ENCODE measurements at regions not wholly inside any gene's neighbourhood (a gene's known extent, or its start where the extent isn't known, plus 50 kb on each side); places are given as distances from the start of the nearest gene placed in this dataset.

DNA sequence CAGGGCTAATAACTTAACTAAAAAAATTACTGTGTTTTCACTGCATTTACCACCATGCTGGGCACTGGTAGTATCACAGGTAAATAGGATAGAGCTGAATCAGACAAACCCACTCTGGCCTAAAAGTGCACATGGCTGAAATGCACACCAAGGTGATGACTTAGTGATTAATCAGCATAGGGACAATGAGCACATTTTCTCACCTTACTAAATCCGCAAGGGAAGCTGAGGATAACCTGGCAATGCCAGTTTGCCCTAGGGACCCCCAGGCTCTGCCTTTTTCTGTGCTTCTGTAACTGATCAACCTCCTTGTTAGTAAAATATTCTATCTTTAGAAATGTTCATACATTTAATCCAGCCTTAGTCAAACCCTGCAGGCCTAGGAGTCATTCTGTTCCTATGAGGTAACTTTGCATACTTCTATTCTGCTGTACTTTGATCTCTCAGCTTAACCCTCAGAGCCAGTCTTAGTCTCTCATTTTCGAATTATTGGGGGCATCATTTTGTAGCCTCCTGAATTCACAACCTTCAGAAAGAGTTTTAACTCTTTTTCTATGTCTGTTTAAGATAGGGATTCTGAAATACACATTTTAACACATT, 562.9 kb upstream of the KCNMB2 start:
- H3K36me3 ChIP-seq = no peaks in the 10 kb centered on the region
- no peaks in the 10 kb centered on the region for H3K27me3 ChIP-seq
- 80% methylated on average over 1 of the region's 2 CpGs for WGBS (ENCODE audit: insufficient coverage, low coverage, low lambda C conversion rate, missing lambda C conversion rate)
- H3K9me3 ChIP-seq = no peaks in the 10 kb centered on the region
- H3K4me1 ChIP-seq = no peaks in the 10 kb centered on the region
- no peak overlapping the region for H3K4me3 ChIP-seq
- TF ChIP-seq, protein P1, sequence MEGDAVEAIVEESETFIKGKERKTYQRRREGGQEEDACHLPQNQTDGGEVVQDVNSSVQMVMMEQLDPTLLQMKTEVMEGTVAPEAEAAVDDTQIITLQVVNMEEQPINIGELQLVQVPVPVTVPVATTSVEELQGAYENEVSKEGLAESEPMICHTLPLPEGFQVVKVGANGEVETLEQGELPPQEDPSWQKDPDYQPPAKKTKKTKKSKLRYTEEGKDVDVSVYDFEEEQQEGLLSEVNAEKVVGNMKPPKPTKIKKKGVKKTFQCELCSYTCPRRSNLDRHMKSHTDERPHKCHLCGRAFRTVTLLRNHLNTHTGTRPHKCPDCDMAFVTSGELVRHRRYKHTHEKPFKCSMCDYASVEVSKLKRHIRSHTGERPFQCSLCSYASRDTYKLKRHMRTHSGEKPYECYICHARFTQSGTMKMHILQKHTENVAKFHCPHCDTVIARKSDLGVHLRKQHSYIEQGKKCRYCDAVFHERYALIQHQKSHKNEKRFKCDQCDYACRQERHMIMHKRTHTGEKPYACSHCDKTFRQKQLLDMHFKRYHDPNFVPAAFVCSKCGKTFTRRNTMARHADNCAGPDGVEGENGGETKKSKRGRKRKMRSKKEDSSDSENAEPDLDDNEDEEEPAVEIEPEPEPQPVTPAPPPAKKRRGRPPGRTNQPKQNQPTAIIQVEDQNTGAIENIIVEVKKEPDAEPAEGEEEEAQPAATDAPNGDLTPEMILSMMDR (IDR thresholded peaks at IDR 0.05) = no peak
- TF ChIP-seq POLR2A (IDR thresholded peaks at IDR 0.05) = no peak
- intact Hi-C loops (cut with DNase I) = no loop called here
- DNase-seq (no peak), ATAC-seq (no peak)
- H3K27ac ChIP-seq = no peak overlapping the region

DNA sequence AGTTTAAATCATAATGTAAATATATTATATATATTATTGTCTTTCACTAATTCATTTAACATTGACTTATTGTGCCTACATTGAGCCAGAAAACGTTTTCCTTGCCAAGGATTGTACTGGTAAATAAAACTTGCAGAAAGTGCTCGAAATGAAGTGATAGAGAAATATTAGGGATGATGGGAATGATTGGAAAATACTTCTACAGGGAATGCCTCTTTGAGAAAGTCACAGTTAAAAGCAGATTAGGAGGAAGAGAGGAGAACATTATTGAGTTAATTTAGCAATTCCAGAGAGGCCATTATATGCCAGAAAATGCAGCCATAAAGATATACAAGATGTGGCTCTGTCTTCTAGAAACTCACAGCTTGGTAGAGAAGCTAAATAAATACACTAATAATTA, 560.0 kb upstream of the KCNMB2 start:
- H3K9me3 ChIP-seq = no peaks in the 10 kb centered on the region
- intact Hi-C loops (cut with DNase I) = no loop called here
- no peak for DNase-seq
- ATAC-seq = no peak
- H3K27ac ChIP-seq = no peak overlapping the region
- TF ChIP-seq, protein P1 (IDR thresholded peaks at IDR 0.05) = no peak
- TF ChIP-seq POLR2A (IDR thresholded peaks at IDR 0.05) = no peak
- no peak overlapping the region for H3K4me3 ChIP-seq
- H3K36me3 ChIP-seq = no peaks in the 10 kb centered on the region
- H3K4me1 ChIP-seq = no peaks in the 10 kb centered on the region
- 33% methylated on average over 2 of the region's 2 CpGs for WGBS (ENCODE audit: insufficient coverage, low coverage, low lambda C conversion rate, missing lambda C conversion rate)
- H3K27me3 ChIP-seq = no peaks in the 10 kb centered on the region

DNA sequence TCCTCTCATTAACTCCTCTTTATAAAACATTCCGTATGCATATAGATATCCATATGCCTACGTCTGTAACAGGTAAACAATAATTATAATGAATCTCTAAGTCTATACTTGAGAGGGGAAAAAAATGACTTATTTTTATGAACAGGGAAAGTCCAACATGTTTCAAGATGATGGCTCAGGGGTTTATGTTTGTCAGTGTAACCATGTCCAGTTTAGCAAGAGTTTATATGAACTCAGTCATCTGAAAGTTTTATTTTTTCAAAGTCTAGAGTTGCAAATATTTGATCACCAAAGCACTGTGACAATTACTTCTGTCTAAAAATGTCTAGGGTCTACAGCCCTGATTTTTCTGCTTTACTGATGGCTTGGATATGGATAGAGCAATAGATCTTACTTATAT, 559.4 kb upstream of the KCNMB2 start:
- ATAC-seq (no peak), DNase-seq (no peak)
- Histone ChIP-seq H3K4me1 (no peaks in the 10 kb centered on the region), H3K27me3 (no peaks in the 10 kb centered on the region), H3K27ac (no peak overlapping the region), H3K36me3 (no peaks in the 10 kb centered on the region), H3K9me3 (no peaks in the 10 kb centered on the region), H3K4me3 (no peak overlapping the region)
- TF ChIP-seq, protein P1 (IDR thresholded peaks at IDR 0.05) = no peak
- TF ChIP-seq POLR2A (IDR thresholded peaks at IDR 0.05) = no peak
- WGBS (ENCODE audit: insufficient coverage, low coverage, low lambda C conversion rate, missing lambda C conversion rate) = 84% methylated on average over 2 of the region's 2 CpGs
- intact Hi-C loops (cut with DNase I) = no loop called here

DNA sequence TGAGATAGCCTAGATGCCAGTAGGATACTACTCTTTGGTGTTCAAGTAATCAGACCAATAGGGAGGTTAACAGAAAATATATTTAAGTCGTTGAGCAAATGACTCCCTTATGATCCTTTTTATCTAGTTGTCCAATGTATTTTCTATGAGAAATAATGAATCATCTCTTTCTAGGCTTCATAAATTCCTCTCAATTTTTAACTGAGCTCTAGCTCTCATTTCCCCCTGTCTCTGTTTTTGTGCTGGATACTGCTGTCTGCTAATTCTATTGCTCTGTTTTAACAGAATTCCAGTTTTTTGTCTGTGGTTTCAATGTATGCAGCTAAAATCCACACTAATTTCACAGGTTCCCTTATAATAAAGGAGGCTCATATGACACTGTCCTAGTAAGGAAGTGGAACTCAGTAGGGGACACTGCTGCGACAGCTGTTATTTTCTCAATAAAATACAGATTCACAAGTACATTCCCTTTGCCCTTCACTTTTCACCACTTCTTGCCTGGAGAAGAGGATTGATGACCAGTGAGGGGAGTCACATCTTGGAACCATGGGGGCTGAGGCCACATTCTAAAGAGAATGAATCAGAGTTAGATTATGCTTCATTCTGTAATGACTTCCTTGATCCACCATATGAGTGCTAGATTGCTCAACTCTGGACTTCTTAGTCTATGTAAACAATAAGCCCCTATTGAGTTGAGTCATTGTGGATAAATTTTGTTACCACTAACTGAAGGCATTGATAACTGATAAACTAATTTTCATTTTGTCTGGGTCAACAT, 558.7 kb upstream of the KCNMB2 start:
- no peaks in the 10 kb centered on the region for H3K36me3 ChIP-seq
- TF ChIP-seq, protein P1 (IDR thresholded peaks at IDR 0.05) = no peak
- no peak for TF ChIP-seq POLR2A (IDR thresholded peaks at IDR 0.05)
- no peaks in the 10 kb centered on the region for H3K27me3 ChIP-seq
- H3K9me3 ChIP-seq = no peaks in the 10 kb centered on the region
- 76% methylated on average over 2 of the region's 2 CpGs for WGBS (ENCODE audit: insufficient coverage, low coverage, low lambda C conversion rate, missing lambda C conversion rate)
- intact Hi-C loops (cut with DNase I) = no loop called here
- no peak overlapping the region for H3K4me3 ChIP-seq
- no peak overlapping the region for H3K27ac ChIP-seq
- no peaks in the 10 kb centered on the region for H3K4me1 ChIP-seq
- DNase-seq (no peak), ATAC-seq (peak in 1 of 4 donors; percentile 17)
